ENCODE measurements at regions not wholly inside any gene's neighbourhood (a gene's known extent, or its start where the extent isn't known, plus 50 kb on each side); places are given as distances from the start of the nearest gene placed in this dataset.
"Not testable (repeated sequence)": the region's sequence is repeated elsewhere in the genome, so short reads cannot be mapped to it uniquely, and the experiment has no call there.

DNA sequence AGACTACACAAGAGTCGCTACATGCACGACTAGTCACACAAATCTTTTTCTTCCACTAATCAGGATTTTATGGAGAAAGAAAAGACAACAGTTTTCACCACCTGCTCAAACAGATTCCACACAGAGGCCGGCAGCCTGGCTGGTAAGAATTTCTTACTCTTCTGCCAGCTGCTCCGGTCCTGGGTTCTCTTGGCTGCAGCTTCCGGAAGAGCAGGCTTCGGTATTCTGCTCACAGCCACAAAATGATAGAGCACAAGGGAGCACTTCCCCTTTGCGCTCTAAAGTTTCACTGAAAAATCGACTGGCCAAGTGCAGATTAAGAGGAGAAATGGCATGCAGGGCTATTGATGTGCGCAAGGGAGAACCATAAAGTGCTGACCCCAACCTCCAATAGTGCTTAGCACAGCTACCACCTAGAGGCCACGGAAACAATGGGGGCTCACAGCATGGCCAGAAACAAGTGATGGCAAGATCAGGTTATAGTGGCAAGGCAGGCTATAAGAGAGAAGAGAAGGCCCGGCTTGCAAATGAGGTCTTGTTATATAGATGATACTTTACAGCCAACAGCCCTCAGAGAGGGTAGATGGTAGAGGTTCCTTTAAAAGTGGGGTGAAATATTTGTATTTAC, 114.2 kb upstream of the ACBD5 start:
- TF ChIP-seq POLR2A, CTCF (IDR thresholded peaks at IDR 0.05): not testable (repeated sequence)
